HepG2 (cell line): ENCODE measurements at regions not wholly inside any gene's neighbourhood (a gene's known extent, or its start where the extent isn't known, plus 50 kb on each side); places are given as distances from the start of the nearest gene placed in this dataset.

Source experiments
- ATAC-seq: fragments of 200-7000 bp; cut with Tn5 transposase; 3 replicates; pipeline ENCODE4 v1.9.1; 2020; ENCODE audit warnings: mild to moderate bottlenecking, moderate library complexity
- BruUV-seq: library from RNA; stranded (reverse); fragments of 400-500 nt; replicated peaks from 2 replicates; lab custom pipeline; 2021; lab: Mats Ljungman, UMichigan
- CTCF ChIA-PET: fragments of 300-600 bp; formaldehyde crosslinking; extraction: SDS; loops from one replicate; lab custom pipeline; 2021; ENCODE audit warnings: low total read pairs, inconsistent platforms, low intra/inter-chr PET ratio; lab: Yijun Ruan, JAX
- POLR2A ChIA-PET: fragments of 350-600 bp; sonication (Branson Sonifier 250); formaldehyde crosslinking; loops from one replicate; lab custom pipeline; 2020; ENCODE audit warnings: antibody characterized with exemption, inconsistent platforms; lab: Yijun Ruan, JAX
- DNase-seq: peaks from one replicate; pipeline ENCODE4 v3.0.0-alpha.2; 2015; ENCODE audit warnings: low spot score
- FAIRE-seq: peaks from 3 replicates; lab custom pipeline; 2011; peaks lifted over from hg19 to GRCh38; lab: Jason Lieb, UNC
- H2AFZ ChIP-seq: one replicate; pipeline ENCODE4 v1.6.1; 2011; ENCODE audit warnings: low read length, inconsistent platforms
- H3K27ac ChIP-seq: fragments of 300-600 bp; 3 replicates; pipeline ENCODE4 v1.8.0; 2011; ENCODE audit warnings: mixed run types, mild to moderate bottlenecking, mixed read lengths, low read length, inconsistent platforms; ENCODE audit not compliant: insufficient read depth; ENCODE audit errors: extremely low read length
- H3K27me3 ChIP-seq, 2 experiments: fragments of 200-600 bp in 1 of 2; 2 replicates in 1 of 2; 3 replicates in 1 of 2; pipeline versions ENCODE4 v1.6.0 to v1.8.0; 2011; ENCODE audit warnings: low read length in 2 of 2, mild to moderate bottlenecking in 2 of 2, moderate library complexity in 2 of 2, inconsistent platforms in 1 of 2; ENCODE audit not compliant: insufficient read depth in 2 of 2, control insufficient read depth in 1 of 2
- H3K36me3 ChIP-seq, 2 experiments: fragments of 200-600 bp in 1 of 2; replicated peaks in 1 of 2; 2 replicates in 1 of 2; 3 replicates in 1 of 2; pipeline versions ENCODE4 v1.5.1 to v1.8.0; 2011; ENCODE audit warnings: low read length in 2 of 2, inconsistent platforms in 1 of 2; ENCODE audit not compliant: insufficient read depth in 2 of 2, control insufficient read depth in 1 of 2
- H3K4me1 ChIP-seq: 2 replicates; pipeline ENCODE4 v1.5.1; 2012; ENCODE audit warnings: low read length, inconsistent platforms; ENCODE audit not compliant: insufficient read depth
- H3K4me2 ChIP-seq: 2 replicates; pipeline ENCODE4 v1.6.0; 2011; ENCODE audit warnings: low read depth, low read length, inconsistent platforms
- H3K4me3 ChIP-seq, 3 experiments: fragments of 200-600 bp in 1 of 3; sonication (generic), shearing (Covaris generic) in 1 of 3; replicated peaks in 1 of 3; 2 replicates each; pipeline ENCODE4 v1.5.1; 2011 to 2016; ENCODE audit warnings: low read length in 3 of 3, inconsistent platforms in 2 of 3, low read depth in 2 of 3, mild to moderate bottlenecking in 2 of 3, control low read depth in 1 of 3, mixed read lengths in 1 of 3; ENCODE audit not compliant: insufficient read depth in 1 of 3
- H3K79me2 ChIP-seq: one replicate; pipeline ENCODE4 v1.6.1; 2011; ENCODE audit warnings: low read length, inconsistent platforms; ENCODE audit not compliant: insufficient read depth
- H3K9ac ChIP-seq: 2 replicates; pipeline ENCODE4 v1.6.0; 2011; ENCODE audit warnings: mild to moderate bottlenecking, low read depth, low read length, inconsistent platforms; ENCODE audit not compliant: insufficient read depth
- H3K9me3 ChIP-seq: 2 replicates; pipeline ENCODE4 v1.5.1; 2012; ENCODE audit warnings: mild to moderate bottlenecking, low read length
- H4K20me1 ChIP-seq: 2 replicates; pipeline ENCODE4 v1.6.0; 2011; ENCODE audit warnings: inconsistent platforms, mild to moderate bottlenecking, low read length, moderate library complexity; ENCODE audit not compliant: insufficient read depth
- AKAP8 ChIP-seq: sonication (generic); formaldehyde crosslinking; IDR thresholded peaks from 2 replicates; pipeline ENCODE4 v1.5.1; 2020; ENCODE audit warnings: mild to moderate bottlenecking, missing genetic modification reagents
- ARID2 ChIP-seq: sonication (generic); formaldehyde crosslinking; IDR thresholded peaks from 2 replicates; pipeline ENCODE4 v1.8.1; 2022; ENCODE audit warnings: mild to moderate bottlenecking, missing genetic modification reagents, borderline replicate concordance
- ARNT ChIP-seq: fragments of 450-650 bp; IDR thresholded peaks from 2 replicates; pipeline ENCODE4 v1.6.1; 2017
- ATF1 ChIP-seq: IDR thresholded peaks from 2 replicates; pipeline ENCODE4 v1.6.1; 2016; ENCODE audit warnings: mild to moderate bottlenecking, control low read depth
- DRAP1 ChIP-seq: IDR thresholded peaks from 2 replicates; pipeline ENCODE4 v1.6.1; 2016; ENCODE audit warnings: missing genetic modification reagents, missing compliant biosample characterization
- FLYWCH1 ChIP-seq: sonication (generic); formaldehyde crosslinking; IDR thresholded peaks from 2 replicates; pipeline ENCODE4 v1.8.1; 2023; ENCODE audit warnings: mild to moderate bottlenecking, missing genetic modification reagents
- HIC2 ChIP-seq: sonication (generic); formaldehyde crosslinking; IDR thresholded peaks from 2 replicates; pipeline ENCODE4 v1.9.0; 2022; ENCODE audit warnings: low read depth, missing genetic modification reagents
- HMG20A ChIP-seq: IDR thresholded peaks from 2 replicates; pipeline ENCODE4 v1.6.1; 2016; ENCODE audit warnings: borderline replicate concordance
- IRF2 ChIP-seq: IDR thresholded peaks from 2 replicates; pipeline ENCODE4 v1.6.1; 2018; ENCODE audit warnings: missing genetic modification reagents, missing compliant biosample characterization
- JUND ChIP-seq: sonication (generic); formaldehyde crosslinking; IDR thresholded peaks from 2 replicates; pipeline ENCODE4 v1.8.0; 2022; ENCODE audit warnings: mild to moderate bottlenecking, missing genetic modification reagents
- LBX2 ChIP-seq: sonication (generic); formaldehyde crosslinking; IDR thresholded peaks from 2 replicates; pipeline ENCODE4 v1.5.0; 2020; ENCODE audit warnings: missing genetic modification reagents, mild to moderate bottlenecking, borderline replicate concordance
- PHF20 ChIP-seq: sonication (generic); formaldehyde crosslinking; IDR thresholded peaks from 2 replicates; pipeline ENCODE4 v1.5.0; 2020; ENCODE audit warnings: mild to moderate bottlenecking, missing genetic modification reagents
- SIN3A ChIP-seq: IDR thresholded peaks from 2 replicates; pipeline ENCODE4 v1.6.1; 2011; ENCODE audit warnings: low read depth, mild to moderate bottlenecking, control low read depth, low read length, borderline replicate concordance
- SRSF4 ChIP-seq: fragments of 200-400 bp; formaldehyde crosslinking; IDR thresholded peaks from one replicate; pipeline ENCODE4 v1.6.1; 2018; ENCODE audit warnings: mild to moderate bottlenecking, low read depth, low read length, moderate library complexity; ENCODE audit not compliant: poor library complexity, severe bottlenecking
- ZFP36 ChIP-seq: fragments of 150-350 bp; IDR thresholded peaks from 2 replicates; pipeline ENCODE4 v1.6.1; 2018; ENCODE audit warnings: borderline replicate concordance, low read length, low read depth; ENCODE audit not compliant: partially characterized antibody
- ZNF281 ChIP-seq: sonication (generic); formaldehyde crosslinking; IDR thresholded peaks from 2 replicates; pipeline ENCODE4 v1.4.0; 2020; ENCODE audit warnings: missing genetic modification reagents, borderline replicate concordance
- ZNF383 ChIP-seq: sonication (generic); formaldehyde crosslinking; IDR thresholded peaks from 2 replicates; pipeline ENCODE4 v1.4.0; 2020; ENCODE audit warnings: missing genetic modification reagents, mild to moderate bottlenecking, borderline replicate concordance
- ZNF441 ChIP-seq: sonication (generic); formaldehyde crosslinking; IDR thresholded peaks from 2 replicates; pipeline ENCODE4 v1.7.0; 2021; ENCODE audit warnings: missing genetic modification reagents, borderline replicate concordance
- WGBS: methylation state at CpG from one replicate; pipeline ENCODE4 v1.1.6; 2017; ENCODE audit warnings: low lambda C conversion rate; 5-methylcytosine and 5-hydroxymethylcytosine counted together
- in situ Hi-C: cut with HindIII; loops from 2 replicates; pipeline ENCODE4 v1.10.0; 2017; ENCODE audit warnings: low pct_unique_long_range_greater_than_20kb; ENCODE audit not compliant: extremely low pct_ligation_motif_present
- intact Hi-C: fragments of 100-400 bp; cut with micrococcal nuclease; formaldehyde crosslinking; loops from one replicate; pipeline ENCODE4 v1.10.0; 2022; ENCODE audit not compliant: unreplicated experiment

GRCh38 chr12:82176761-82177490 is 181.3 kb downstream of the CCDC59 start:
- in situ Hi-C loops = no loop called here
- CTCF ChIA-PET = no interaction called here
- no peaks in the 10 kb centered on the region for H3K27me3 ChIP-seq
- TF ChIP-seq HIC2 (no peak), JUND (CRISPR knock-in tag) (no peak), HMG20A (CRISPR knock-in tag) (no peak), AKAP8 (CRISPR knock-in tag) (no peak), ATF1 (CRISPR knock-in tag) (no peak), DRAP1 (CRISPR knock-in tag) (no peak), ARNT (no peak), ZNF441 (CRISPR knock-in tag) (no peak), ZNF281 (CRISPR knock-in tag) (no peak), LBX2 (CRISPR knock-in tag) (no peak), IRF2 (CRISPR knock-in tag) (no peak), ZNF383 (no peak), SRSF4 (no peak), SIN3A (no peak), PHF20 (CRISPR knock-in tag) (no peak), ZFP36 (no peak), ARID2 (no peak), FLYWCH1 (CRISPR knock-in tag) (no peak)
- no peaks in the 10 kb centered on the region for H4K20me1 ChIP-seq
- ATAC-seq (no peak), DNase-seq (no peak), FAIRE-seq (no peak)
- no peak overlapping the region for H3K4me3 ChIP-seq
- no peak overlapping the region for H3K9ac ChIP-seq
- POLR2A ChIA-PET = no interaction called here
- no peak overlapping the region for H2AFZ ChIP-seq
- intact Hi-C loops = no loop called here
- 2% methylated on average over 5 of the region's 5 CpGs for WGBS
- no peaks in the 10 kb centered on the region for H3K9me3 ChIP-seq
- no peak overlapping the region for H3K4me2 ChIP-seq
- no peaks in the 10 kb centered on the region for H3K4me1 ChIP-seq
- no peaks in the 10 kb centered on the region for H3K79me2 ChIP-seq
- H3K36me3 ChIP-seq = no peaks in the 10 kb centered on the region
- H3K27ac ChIP-seq = no peak overlapping the region
- no TSS peak for BruUV-seq
